ENCODE measurements at regions not wholly inside any gene's neighbourhood (a gene's known extent, or its start where the extent isn't known, plus 50 kb on each side); places are given as distances from the start of the nearest gene placed in this dataset.
"Not testable (repeated sequence)": the region's sequence is repeated elsewhere in the genome, so short reads cannot be mapped to it uniquely, and the experiment has no call there.

GRCh38 chr1:147348592-147348991 is 106.1 kb downstream of the CHD1L start:
- H3K36me3 ChIP-seq (replicated peaks; ENCODE audit: insufficient read depth, low read length); H3K4me2 ChIP-seq (ENCODE audit: low read depth, low read length); H3K27me3 ChIP-seq (replicated peaks; ENCODE audit: insufficient read depth, low read length); H2AFZ ChIP-seq (ENCODE audit: low read length); H3K79me2 ChIP-seq (ENCODE audit: low read length); DNase-seq; H3K27ac ChIP-seq (ENCODE audit: low read length); H3F3A ChIP-seq (ENCODE audit: insufficient read depth, low read length); H3K4me3 ChIP-seq (ENCODE audit: low read length); H3K9me3 ChIP-seq (replicated peaks; ENCODE audit: insufficient read depth, low read length); H4K20me1 ChIP-seq (ENCODE audit: insufficient read depth, low read length); H3K4me1 ChIP-seq (ENCODE audit: low read length); H3K9ac ChIP-seq (ENCODE audit: low read length); H3K9me2 ChIP-seq (replicated peaks; ENCODE audit: insufficient read depth, low read length): not testable (repeated sequence)

GRCh38 chr1:147349533-147349932 is 107.0 kb downstream of the CHD1L start:
- Histone ChIP-seq H3K27me3 (replicated peaks; ENCODE audit: insufficient read depth, low read length) (no peaks in the 10 kb centered on the region), H3K4me3 (ENCODE audit: low read length) (no peak overlapping the region), H3K9me2 (replicated peaks; ENCODE audit: insufficient read depth, low read length) (no peaks in the 10 kb centered on the region), H3K9me3 (replicated peaks; ENCODE audit: insufficient read depth, low read length) (no peaks in the 10 kb centered on the region), H3K4me2 (ENCODE audit: low read depth, low read length) (no peak overlapping the region), H3K79me2 (ENCODE audit: low read length) (no peaks in the 10 kb centered on the region), H3K36me3 (replicated peaks; ENCODE audit: insufficient read depth, low read length) (no peaks in the 10 kb centered on the region), H3K27ac (ENCODE audit: low read length) (no peak overlapping the region), H3F3A (ENCODE audit: insufficient read depth, low read length) (no peaks in the 10 kb centered on the region), H3K9ac (ENCODE audit: low read length) (no peak overlapping the region), H4K20me1 (ENCODE audit: insufficient read depth, low read length) (no peaks in the 10 kb centered on the region), H2AFZ (ENCODE audit: low read length) (no peak overlapping the region), H3K4me1 (ENCODE audit: low read length) (no peaks in the 10 kb centered on the region)
- DNase-seq, result no peak
- no peak for TF ChIP-seq EZH2phosphoT487 (IDR thresholded peaks at IDR 0.05; ENCODE audit: low read length)
- no peak for TF ChIP-seq CTCF (IDR thresholded peaks at IDR 0.05; ENCODE audit: low read length)
- no peak for TF ChIP-seq EZH2 (optimal IDR thresholded peaks at IDR 0.05; ENCODE audit: low read depth, low read length)

GRCh38 chr1:147351140-147351835 is 108.8 kb downstream of the CHD1L start:
- H3K79me2 ChIP-seq (ENCODE audit: low read length), result no peaks in the 10 kb centered on the region
- no peak overlapping the region for H3K27ac ChIP-seq (ENCODE audit: low read length)
- no peaks in the 10 kb centered on the region for H3K27me3 ChIP-seq (replicated peaks; ENCODE audit: insufficient read depth, low read length)
- H3K9me2 ChIP-seq (replicated peaks; ENCODE audit: insufficient read depth, low read length), result no peaks in the 10 kb centered on the region
- no peak overlapping the region for H2AFZ ChIP-seq (ENCODE audit: low read length)
- DNase-seq, result no peak
- H3K9ac ChIP-seq (ENCODE audit: low read length), result no peak overlapping the region
- no peak for TF ChIP-seq EZH2phosphoT487 (IDR thresholded peaks at IDR 0.05; ENCODE audit: low read length)
- no peak for TF ChIP-seq CTCF (IDR thresholded peaks at IDR 0.05; ENCODE audit: low read length)
- no peak for TF ChIP-seq EZH2 (optimal IDR thresholded peaks at IDR 0.05; ENCODE audit: low read depth, low read length)
- H3K4me2 ChIP-seq (ENCODE audit: low read depth, low read length), result no peak overlapping the region
- H3F3A ChIP-seq (ENCODE audit: insufficient read depth, low read length), result no peaks in the 10 kb centered on the region
- no peaks in the 10 kb centered on the region for H3K36me3 ChIP-seq (replicated peaks; ENCODE audit: insufficient read depth, low read length)
- no peaks in the 10 kb centered on the region for H3K4me1 ChIP-seq (ENCODE audit: low read length)
- H4K20me1 ChIP-seq (ENCODE audit: insufficient read depth, low read length), result no peaks in the 10 kb centered on the region
- H3K4me3 ChIP-seq (ENCODE audit: low read length), result no peak overlapping the region
- H3K9me3 ChIP-seq (replicated peaks; ENCODE audit: insufficient read depth, low read length), result no peaks in the 10 kb centered on the region

Measured in MM.1S (cell line).